DMS153 (cell line): ENCODE measurements at regions not wholly inside any gene's neighbourhood (a gene's known extent, or its start where the extent isn't known, plus 50 kb on each side); places are given as distances from the start of the nearest gene placed in this dataset.
"Not testable (repeated sequence)": the region's sequence is repeated elsewhere in the genome, so short reads cannot be mapped to it uniquely, and the experiment has no call there.

ENCODE experiments used
- DNase-seq: peaks from one replicate; lab custom pipeline; 2025; lab: John Stamatoyannopoulos, UW

DNA sequence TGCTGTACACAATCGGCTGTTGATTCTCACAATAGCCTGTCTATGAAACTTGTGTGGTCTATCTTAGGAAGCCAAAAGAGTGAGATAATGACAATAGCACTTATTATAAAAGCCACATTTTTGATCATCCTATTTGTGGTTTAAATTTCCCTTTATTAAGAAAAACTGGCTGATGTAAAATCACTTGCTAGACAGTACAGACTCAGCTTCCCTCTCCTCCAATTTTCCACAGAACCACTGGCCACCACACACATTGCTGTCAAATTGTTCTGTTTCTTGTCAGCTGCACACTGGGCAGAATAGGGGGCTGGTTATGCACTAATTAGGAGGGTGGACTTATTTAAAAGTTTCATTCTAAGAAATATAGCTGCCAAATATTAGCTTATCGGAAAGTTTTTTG is 425.9 kb downstream of the EPHA3 start:
- no peak for DNase-seq

DNA sequence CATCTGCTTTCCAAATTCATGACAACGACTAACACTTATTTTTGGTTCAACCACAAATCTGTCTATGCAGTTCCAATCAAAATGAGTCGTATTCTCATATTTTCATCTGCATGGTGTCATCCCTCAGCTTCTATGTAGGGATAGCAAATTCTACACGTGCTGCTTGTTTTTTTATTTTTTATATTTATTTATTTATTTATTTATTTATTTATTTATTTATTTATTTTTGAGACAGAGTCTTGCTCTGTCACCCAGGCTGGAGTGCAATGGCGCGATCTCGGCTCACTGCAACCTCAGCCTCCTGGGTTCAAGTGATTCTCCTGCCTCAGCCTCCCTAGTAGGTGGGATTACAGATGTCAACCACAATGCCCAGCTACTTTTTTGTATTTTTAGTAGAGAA is 447.2 kb downstream of the EPHA3 start:
- not testable (repeated sequence) for DNase-seq

- no peak for DNase-seq
Measured at GRCh38 chr3:89558711-89559110, 451.3 kb downstream of the EPHA3 start.

- DNase-seq: no peak
Measured at GRCh38 chr3:89560568-89560967, 453.1 kb downstream of the EPHA3 start.

DNA sequence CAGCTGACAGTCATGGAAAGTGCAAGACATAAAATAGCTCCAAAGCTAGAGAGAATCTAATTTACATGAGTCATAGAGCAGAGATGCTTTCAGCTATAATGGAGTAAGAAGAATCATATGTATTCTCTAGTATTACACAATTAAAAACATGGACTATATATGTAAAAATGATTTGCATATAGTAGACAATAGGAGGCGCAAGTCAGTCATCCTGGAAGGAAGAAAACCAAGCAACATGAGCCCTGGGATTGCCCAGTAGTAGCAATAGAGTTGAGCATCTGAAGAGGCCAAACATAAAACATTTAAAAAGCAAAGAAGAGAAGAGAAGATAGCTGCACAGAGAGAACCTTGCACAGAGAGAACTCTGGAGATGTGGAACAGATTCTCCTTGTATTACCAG is 455.0 kb downstream of the EPHA3 start:
- no peak for DNase-seq

GRCh38 chr3:89565098-89565497 is 457.7 kb downstream of the EPHA3 start:
- DNase-seq: no peak

DNA sequence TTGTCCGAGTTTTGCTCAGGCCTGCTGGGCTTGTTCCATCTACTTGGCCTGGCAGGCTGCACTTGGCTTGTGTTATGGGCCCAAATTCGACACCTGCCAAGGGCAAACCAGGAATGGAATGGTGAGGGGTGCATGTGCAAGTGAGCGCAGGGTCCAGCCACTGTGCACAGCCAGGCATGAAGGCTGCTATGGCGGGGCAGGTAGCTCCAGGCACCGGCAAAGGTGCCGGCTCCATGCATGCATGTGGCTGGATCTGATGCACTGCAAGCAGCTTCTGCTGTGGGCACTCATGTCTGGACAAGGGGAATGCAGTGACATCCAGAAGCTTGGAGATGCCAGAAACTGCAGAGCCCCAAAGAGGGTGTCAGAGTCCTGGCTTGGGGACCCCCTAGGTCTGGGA is 463.0 kb downstream of the EPHA3 start:
- no peak for DNase-seq

- no peak for DNase-seq
Measured at GRCh38 chr3:89571298-89571697, 463.9 kb downstream of the EPHA3 start.

GRCh38 chr3:89571707-89572106 is 464.3 kb downstream of the EPHA3 start:
- DNase-seq: no peak

- DNase-seq: no peak
Measured at GRCh38 chr3:89572261-89572660, 464.8 kb downstream of the EPHA3 start.

- DNase-seq: no peak
Measured at GRCh38 chr3:89576417-89576816, 469.0 kb downstream of the EPHA3 start.

- DNase-seq: peak; percentile 2
Measured at GRCh38 chr3:89577637-89578530, 470.5 kb downstream of the EPHA3 start.

- no peak for DNase-seq
Measured at GRCh38 chr3:89580859-89581258, 473.4 kb downstream of the EPHA3 start.

- no peak for DNase-seq
Measured at GRCh38 chr3:89584398-89584797, 477.0 kb downstream of the EPHA3 start.

GRCh38 chr3:89586256-89586655 is 478.8 kb downstream of the EPHA3 start:
- no peak for DNase-seq

DNA sequence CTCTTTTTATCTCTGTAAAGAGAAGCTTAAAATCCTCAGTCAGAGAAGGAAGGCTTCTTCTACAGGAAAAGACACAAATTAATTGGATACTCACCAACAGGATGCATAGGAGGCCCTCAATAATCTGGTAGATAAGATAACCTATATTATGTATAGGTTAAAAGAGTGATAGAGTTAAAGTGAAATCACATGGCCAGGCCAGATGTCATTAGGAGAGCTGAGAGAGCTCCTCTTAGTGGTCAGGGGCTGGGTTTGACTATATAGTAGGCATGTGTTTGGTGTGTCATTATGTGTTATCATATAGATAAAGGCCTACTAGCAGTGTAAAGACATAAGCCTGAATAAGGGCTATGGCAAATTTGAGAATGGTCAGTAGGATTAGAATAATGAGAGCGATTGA is 479.3 kb downstream of the EPHA3 start:
- DNase-seq: no peak

GRCh38 chr3:89606151-89606550 is 498.7 kb downstream of the EPHA3 start:
- no peak for DNase-seq

GRCh38 chr3:89612027-89612426 is 504.6 kb downstream of the EPHA3 start:
- DNase-seq: no peak

GRCh38 chr3:89613241-89613640 is 505.8 kb downstream of the EPHA3 start:
- DNase-seq: no peak

- no peak for DNase-seq
Measured at GRCh38 chr3:89617706-89618105, 510.3 kb downstream of the EPHA3 start.

- no peak for DNase-seq
Measured at GRCh38 chr3:89619263-89619662, 511.8 kb downstream of the EPHA3 start.

DNA sequence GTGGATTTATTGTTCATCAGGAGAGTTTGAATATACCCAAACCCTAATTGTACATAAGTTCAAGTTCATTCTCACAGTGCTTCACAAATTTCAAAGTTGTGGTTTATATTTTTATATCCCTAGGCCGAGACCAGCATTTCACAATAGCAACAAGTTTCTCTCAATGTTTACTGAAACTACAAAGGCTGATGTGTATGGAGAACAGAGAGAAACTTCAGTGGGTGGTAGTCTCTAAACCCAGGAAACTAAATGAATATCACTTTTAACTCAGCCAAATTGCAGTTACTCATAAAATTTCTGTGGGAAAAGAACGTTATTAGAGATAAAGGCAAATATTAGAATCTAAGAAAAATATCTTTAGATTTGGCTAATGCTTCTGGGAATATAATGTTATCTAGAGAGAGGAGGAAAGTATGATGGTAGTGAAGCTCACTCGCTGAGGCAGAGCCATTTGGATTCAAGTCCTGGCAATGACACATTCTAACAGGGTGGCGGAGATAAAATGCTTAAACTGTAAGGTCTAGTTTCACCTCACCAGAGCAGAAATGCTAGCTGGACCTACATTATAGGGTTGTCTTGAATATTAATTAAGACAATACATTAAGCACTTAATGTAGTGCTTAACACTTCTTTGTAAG is 514.8 kb downstream of the EPHA3 start:
- no peak for DNase-seq

DNA sequence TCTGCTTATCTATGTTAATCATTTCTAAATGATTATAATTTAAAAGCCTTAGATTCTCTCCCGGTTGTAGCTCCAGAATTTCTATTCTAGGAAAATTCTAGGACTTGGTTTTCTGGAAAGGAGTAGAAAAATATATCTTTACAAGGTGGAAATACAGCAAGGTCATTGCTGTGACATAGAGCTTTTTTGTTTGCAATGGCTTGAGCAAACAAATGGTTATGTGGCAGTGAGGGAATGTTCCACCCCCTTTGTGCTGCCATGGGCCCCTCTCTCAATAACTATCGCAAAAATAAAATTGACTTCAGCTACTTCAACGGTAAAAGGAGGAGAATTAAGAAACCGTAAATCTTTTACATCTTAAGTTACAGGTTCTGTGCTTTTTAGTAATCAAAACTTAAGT is 517.1 kb downstream of the EPHA3 start:
- DNase-seq: no peak

- DNase-seq: no peak
Measured at GRCh38 chr3:89625945-89626344, 518.5 kb downstream of the EPHA3 start.
